Left renal pelvis (tissue), 4 donors: ENCODE measurements at regions not wholly inside any gene's neighbourhood (a gene's known extent, or its start where the extent isn't known, plus 50 kb on each side); places are given as distances from the start of the nearest gene placed in this dataset.
A peak's percentile ranks its signal among the peaks of the same experiment; 100 is the strongest.
"Not testable (repeated sequence)": the region's sequence is repeated elsewhere in the genome, so short reads cannot be mapped to it uniquely, and the experiment has no call there.

Source experiments
- DNase-seq, 4 donors: peaks; one replicate each; pipeline ENCODE4 v3.0.0-alpha.2; 2013; ENCODE audit warnings: low read depth in 4 of 4, low spot score in 3 of 4

GRCh38 chr20:52348434-52348833 lies 156.9 kb upstream of the ZFP64 start:
- DNase-seq = no peak

GRCh38 chr20:52346797-52347196 lies 155.2 kb upstream of the ZFP64 start:
- DNase-seq = no peak

- DNase-seq = no peak
These were observed 151.3 kb upstream of the ZFP64 start for GRCh38 chr20:52342913-52343312.

DNA sequence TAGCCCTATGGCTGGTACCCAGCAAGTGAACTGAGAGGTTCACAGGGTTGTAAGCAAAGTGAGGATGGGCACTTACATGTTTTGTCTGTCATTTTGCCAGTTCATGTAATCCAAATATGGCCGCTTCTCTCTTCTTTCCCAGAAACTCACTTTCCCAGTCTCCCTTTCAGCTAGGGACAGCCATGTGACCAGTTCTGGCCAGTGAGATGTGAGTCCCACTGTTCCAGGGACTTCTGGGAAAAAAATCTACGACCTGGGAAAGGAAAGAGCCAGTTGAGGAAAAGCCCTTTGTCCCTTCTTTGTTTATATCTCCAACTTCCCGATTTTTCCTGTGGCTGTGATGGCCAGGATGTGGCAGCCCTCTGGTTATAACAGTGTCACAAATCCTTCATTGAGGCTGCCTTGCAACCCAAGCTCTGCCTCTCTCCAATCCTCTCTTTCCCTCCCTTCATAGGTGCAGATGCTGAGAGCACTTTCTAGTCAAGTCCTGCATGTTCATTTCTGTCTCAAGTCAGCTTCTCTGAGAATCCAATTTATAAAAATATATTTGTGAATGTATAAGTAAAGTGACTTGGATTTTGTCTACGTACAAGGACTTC lies 148.6 kb upstream of the ZFP64 start:
- no peak for DNase-seq

DNA sequence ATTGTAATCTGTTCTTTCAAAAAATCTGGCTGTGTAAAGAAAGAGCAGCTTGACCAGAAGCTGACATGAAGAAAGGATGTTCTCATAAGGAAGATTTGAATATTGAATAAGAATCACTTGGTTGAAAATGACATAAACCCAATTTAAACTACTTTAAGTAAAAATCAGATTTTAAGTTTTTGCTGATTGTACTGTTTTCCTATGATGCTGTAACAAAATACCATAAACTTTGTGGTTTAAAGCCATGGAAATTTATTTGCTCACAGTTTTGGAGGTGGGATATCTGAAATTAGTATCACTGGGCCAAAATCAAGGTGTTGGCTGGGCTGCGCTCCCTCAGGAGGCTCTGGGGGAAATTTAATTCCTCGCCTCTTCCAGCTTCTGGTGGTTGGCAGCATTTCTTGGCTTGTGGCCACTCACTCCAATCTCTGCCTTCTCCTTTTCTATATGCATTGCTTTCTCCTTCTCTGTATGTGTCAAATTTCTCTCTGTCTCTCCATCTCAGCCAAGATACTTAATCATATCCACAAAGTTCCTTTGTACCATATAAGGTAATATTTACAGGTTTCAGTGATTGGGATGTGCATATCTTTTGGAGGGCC lies 141.2 kb upstream of the ZFP64 start:
- DNase-seq = no peak

- no peak for DNase-seq
These were observed 140.7 kb upstream of the ZFP64 start for GRCh38 chr20:52332230-52332629.

DNA sequence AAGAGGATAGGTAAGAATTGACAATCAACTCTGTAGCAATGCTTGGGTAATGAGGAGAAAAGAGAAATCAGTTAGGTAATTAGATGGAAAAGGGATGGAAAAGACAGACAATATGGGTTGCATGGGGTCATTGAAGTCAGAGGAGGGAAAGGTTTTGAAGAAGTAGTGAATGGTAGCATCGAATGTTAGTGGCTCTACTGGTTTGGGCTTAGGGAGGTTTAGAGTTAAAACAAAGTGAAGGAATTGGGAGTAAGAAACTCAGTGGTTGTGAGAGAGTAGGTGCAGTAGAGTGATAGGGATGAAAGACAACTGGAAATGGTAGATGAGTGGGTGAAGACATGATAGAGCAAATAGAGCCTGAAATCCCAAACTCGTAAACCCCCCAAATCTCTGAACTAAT lies 140.1 kb upstream of the ZFP64 start:
- DNase-seq = no peak

DNA sequence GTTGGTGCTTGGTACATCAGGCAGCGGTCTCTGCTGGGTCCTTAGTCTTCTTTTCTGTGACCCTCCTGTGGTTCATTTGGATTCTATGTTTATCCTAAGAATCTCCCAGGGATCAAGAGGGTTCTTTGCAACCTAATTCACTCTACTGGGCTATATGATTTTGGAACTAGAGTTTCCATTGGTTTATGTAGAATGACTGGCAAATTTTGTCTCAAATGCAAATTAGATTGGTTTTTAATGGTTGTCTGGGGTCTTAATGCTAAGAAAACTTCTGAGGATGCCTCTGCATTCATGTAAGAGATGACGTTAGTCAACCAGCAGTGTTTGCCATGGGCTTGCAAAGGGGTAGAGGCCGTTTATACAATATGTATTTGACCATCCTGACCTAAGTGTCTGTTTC lies 129.8 kb upstream of the ZFP64 start:
- no peak for DNase-seq

DNA sequence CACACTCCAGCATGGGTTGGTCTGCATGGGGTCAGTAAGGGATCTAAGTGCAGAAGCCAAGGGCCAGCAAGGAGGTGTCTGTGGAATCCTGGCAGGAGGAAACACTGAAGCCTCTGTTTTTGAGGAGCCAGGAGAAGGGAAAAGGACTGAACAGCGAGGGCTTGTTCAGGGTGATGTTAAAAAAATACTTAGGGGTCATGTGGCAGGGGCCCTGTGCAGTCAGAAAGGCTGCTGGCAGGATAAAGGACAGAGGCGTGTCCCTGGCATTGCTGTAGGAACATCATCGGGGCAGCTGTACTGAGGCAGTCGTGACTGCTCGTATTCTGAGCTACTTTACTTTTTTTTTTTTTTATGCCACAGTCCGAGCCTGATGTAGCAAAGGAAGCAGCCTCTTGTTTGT lies 127.1 kb upstream of the ZFP64 start:
- DNase-seq = no peak

DNA sequence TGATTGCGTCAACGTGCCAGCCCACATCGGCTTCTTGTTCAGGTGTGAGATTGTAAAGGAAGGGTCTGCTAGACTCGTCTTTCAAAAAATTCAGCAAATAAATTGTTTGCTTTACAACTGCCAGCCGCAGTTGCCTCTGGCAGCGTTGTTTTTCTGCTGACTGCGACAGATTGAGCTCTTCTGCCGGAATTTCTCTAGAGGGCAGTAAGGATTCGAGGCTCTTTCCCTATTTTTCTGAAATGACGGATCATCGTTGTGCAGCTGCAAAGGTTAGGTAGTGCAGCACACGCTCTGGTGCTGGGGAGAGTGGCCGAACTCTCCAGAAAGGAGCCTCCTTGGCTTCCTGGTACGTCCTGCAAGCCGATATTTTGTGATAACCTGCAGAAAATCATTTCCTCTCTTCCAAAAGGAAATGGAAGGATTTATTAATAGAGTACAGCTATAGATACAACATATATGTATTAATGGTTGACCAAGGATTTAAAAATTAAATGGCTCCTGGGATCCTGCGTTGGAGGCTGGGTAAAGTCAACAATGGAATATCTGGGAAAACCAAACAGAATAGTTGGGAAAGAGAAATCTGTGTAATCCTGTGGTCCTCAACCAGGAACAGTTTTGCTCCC lies 121.9 kb upstream of the ZFP64 start:
- peak in 2 of 4 donors; percentile 35 to 42 for DNase-seq

DNA sequence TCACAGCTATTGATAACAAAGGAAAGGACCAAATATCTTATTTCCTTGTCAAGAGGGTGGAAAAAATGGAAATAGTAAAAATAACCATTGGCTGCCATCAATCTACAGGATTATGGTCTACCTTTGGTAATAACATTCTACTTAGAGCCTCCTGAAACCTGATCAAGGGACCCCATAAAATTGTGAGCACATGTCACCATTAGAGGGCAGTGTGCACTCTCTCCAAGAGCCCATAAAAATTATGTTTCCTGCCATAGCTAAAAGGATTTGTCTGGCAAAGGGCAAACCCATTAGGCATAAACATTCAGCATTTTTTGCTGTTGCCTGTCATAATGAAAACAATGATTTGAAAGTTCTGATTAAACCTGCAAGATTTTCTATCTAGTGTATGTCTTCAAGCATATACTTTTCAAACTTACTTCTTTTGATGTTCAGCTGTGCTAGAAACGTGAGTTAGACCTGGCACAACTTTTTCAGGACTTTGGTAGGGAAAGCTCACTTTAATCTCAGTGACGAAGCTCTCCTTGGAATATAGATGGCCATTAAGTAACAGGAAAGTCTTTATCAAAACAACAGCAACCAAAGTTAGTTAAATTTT lies 120.7 kb upstream of the ZFP64 start:
- peak in 3 of 4 donors; percentile 46 to 53 (median 50) for DNase-seq

GRCh38 chr20:52311209-52311794 lies 119.7 kb upstream of the ZFP64 start:
- DNase-seq = no peak

DNA sequence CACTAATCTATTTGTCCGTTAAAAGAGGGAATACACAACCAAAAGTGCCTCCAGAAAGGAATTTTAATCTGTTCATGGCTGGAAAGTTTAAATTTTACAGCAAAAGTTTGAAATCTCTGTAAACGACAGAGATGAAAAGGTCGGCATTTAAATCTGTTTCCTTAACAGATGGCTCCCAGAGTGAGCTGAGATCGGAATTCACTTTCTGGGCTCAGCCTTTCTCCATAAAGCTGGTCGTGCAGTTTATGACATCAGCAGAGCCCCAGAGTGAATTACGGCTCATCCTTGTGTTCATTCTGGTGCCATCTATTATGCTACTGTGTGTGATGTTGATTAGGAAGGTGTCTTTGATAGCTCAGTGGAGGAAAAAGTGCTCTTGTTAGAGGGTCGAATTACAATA lies 117.6 kb upstream of the ZFP64 start:
- DNase-seq = no peak

DNA sequence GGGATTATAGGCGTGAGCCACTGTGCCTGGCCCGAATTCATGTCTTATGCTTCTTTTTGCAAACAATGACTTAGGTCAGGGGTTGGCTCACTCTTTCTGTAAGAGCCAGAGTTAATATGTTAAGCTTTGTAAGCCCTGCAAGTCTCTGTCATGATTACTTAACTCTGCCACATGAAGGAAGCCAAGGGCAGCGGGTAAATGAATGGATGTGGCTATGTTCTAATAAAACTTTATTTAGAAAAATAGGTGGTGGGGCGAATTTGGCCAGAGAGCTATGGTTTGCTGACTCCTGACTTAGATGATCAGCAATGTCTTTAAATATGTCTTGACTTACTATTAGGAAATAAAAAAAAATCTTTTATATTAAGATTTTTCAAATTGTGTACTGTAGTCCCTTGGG lies 114.9 kb upstream of the ZFP64 start:
- no peak for DNase-seq

- no peak for DNase-seq
These were observed 114.3 kb upstream of the ZFP64 start for GRCh38 chr20:52305858-52306257.

- no peak for DNase-seq
These were observed 113.6 kb upstream of the ZFP64 start for GRCh38 chr20:52305024-52305645.

DNA sequence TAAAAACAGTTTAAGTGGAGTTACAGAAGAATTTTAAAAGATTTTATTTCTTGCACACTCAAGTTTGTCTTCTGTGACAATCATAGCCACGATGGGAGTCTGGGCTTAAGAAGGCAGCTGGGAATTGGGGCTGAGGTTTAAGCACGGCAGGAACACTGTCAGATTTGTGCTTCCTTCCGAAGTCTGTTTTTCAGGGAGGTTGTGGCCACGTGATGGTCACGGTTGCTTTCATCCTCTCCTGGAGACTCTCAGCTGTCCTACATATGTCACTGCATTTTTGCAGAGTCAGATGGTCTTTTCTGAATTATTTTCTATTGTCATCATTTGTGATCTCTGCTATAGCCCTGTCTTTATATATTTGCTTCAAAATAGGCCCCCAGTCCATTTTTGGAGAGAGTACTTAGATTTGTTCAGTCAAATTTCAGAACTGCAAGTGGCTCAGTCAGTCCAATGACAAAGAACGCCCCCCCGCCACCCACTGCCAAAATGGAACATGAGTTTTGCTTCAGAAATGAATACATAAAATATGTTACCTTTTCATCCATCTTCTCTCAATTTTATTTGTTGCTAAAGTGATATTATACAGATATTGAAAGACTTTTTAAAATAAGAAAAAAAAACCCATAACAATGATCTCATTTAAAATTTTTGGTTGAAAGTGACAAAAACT lies 111.8 kb upstream of the ZFP64 start:
- no peak for DNase-seq

GRCh38 chr20:52302736-52303135 lies 111.2 kb upstream of the ZFP64 start:
- no peak for DNase-seq

DNA sequence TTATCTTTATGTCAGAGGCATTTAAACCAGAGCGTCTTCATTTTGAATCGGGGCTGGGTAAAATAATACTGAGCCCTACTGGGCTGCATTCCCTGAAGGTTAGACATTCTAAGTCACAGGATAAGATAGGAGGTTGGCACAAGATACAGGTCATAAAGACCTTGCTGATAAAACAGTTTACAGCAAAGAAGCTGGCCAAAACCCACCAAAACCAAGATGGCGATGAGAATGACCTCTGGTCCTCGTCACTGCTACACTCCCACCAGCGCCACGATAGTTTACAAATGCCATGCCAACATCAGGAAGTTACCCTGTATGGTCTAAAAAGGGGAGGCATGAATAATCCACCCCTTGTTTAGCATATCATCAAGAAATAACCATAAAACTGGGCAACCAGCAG lies 110.5 kb upstream of the ZFP64 start:
- DNase-seq = not testable (repeated sequence)

DNA sequence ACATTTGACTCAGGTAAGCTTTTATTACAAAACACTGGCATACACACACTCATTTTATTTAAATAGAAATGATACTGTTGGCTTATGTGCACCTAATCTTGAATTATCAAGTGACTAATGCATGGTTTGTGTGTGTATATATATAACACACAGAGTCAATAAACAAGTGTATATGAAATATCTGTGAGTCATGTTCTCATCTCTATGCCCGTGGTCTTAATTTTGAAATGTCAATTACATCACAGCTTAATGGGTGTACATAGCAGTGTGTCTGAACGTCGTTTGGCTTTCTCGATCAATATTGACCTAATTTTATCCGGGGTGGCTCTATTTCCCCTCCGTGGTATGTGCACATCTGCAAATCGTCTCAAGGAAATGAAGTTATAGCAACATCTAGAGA lies 104.0 kb upstream of the ZFP64 start:
- no peak for DNase-seq
